22Rv1 (cell line): ENCODE measurements at regions not wholly inside any gene's neighbourhood (a gene's known extent, or its start where the extent isn't known, plus 50 kb on each side); places are given as distances from the start of the nearest gene placed in this dataset.
"Not testable (repeated sequence)": the region's sequence is repeated elsewhere in the genome, so short reads cannot be mapped to it uniquely, and the experiment has no call there.

Experiments used
- ZFX ChIP-seq: fragments of 450-650 bp; IDR thresholded peaks from 2 replicates; pipeline ENCODE4 v1.6.1; 2017; ENCODE audit warnings: antibody characterized with exemption, borderline replicate concordance
- TF ChIP-seq, protein P1 (sequence below): fragments of 450-650 bp; IDR thresholded peaks from 2 replicates; pipeline ENCODE4 v1.5.1; 2017; ENCODE audit warnings: mild to moderate bottlenecking

GRCh38 chr12:124161402-124161801 is 133.5 kb upstream of the RFLNA start:
- TF ChIP-seq, protein P1, sequence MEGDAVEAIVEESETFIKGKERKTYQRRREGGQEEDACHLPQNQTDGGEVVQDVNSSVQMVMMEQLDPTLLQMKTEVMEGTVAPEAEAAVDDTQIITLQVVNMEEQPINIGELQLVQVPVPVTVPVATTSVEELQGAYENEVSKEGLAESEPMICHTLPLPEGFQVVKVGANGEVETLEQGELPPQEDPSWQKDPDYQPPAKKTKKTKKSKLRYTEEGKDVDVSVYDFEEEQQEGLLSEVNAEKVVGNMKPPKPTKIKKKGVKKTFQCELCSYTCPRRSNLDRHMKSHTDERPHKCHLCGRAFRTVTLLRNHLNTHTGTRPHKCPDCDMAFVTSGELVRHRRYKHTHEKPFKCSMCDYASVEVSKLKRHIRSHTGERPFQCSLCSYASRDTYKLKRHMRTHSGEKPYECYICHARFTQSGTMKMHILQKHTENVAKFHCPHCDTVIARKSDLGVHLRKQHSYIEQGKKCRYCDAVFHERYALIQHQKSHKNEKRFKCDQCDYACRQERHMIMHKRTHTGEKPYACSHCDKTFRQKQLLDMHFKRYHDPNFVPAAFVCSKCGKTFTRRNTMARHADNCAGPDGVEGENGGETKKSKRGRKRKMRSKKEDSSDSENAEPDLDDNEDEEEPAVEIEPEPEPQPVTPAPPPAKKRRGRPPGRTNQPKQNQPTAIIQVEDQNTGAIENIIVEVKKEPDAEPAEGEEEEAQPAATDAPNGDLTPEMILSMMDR: not testable (repeated sequence)
- not testable (repeated sequence) for TF ChIP-seq ZFX
